ENCODE measurements at regions not wholly inside any gene's neighbourhood (a gene's known extent, or its start where the extent isn't known, plus 50 kb on each side); places are given as distances from the start of the nearest gene placed in this dataset.
"Not testable (repeated sequence)": the region's sequence is repeated elsewhere in the genome, so short reads cannot be mapped to it uniquely, and the experiment has no call there.

DNA sequence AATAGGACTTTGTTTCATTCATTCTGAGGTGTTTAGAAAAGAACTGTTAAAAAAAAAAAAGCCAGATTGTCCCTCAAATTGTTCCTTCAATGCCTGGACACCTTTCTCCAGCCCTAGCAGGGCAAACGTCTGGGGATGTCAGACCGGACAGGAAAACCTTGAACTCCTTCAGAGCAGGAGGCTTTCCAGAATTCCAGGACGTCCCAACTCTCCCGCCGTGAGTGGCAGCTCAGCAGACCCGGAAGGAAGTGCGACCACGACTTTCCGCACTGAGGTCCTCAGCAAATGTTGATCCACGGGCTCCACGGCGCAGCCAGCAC, 139.1 kb downstream of the DLL1 start:
- no peak for TF ChIP-seq POLR2A (IDR thresholded peaks at IDR 0.05; ENCODE audit: low read depth, low read length)
- FAIRE-seq (no peak), DNase-seq (ENCODE audit: insufficient read length, low spot score) (no peak)

GRCh38 chr6:170151321-170151771, 139.5 kb downstream of the DLL1 start:
- DNase-seq (ENCODE audit: insufficient read length, low spot score) = no peak
- no peak for FAIRE-seq
- no peak for TF ChIP-seq POLR2A (IDR thresholded peaks at IDR 0.05; ENCODE audit: low read depth, low read length)

- FAIRE-seq = no peak
- DNase-seq (ENCODE audit: insufficient read length, low spot score) = no peak
- no peak for TF ChIP-seq POLR2A (IDR thresholded peaks at IDR 0.05; ENCODE audit: low read depth, low read length)
These were observed 140.3 kb downstream of the DLL1 start for GRCh38 chr6:170150590-170150945.

DNA sequence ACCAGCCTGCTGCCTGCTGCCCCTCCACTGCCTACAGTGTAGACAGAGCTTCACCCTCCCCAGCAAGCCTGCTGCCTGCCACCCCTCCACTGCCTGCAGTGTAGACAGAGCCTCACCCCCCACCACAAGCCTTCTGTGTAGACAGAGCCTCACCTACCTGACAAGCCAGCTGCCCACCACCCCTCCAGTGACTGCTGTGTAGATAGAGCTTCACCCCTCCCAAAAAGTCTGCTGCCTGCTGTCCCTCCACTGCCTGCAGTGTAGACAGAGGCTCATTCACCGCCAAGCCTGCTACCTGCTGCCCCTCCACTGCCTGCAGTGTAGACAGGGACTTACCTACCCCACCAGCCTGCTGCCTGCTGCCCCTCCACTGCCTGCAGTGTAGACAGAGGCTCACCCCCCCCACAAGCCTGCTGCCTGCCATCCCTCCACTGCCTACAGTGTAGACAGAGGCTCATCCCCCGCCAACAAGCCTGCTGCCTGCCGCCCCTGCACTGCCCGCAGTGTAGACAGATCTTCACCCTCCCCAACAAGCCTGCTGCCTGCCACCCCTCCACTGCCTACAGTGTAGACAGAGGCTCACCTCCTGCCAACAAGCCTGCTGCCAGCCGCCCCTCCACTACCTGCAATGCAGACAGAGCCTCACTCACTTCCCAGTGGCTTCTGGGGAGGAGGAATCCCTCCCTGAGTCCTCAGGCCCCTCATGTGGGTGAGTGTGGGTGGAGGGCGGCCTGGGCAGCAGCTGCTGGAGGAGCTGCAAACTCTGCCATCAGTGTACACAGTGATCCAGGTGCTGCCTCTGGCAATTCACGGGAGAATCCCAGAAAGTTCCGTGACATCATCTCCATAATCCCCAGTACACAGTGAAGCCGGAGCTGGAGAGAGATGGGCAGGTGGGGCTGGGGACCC, 140.9 kb downstream of the DLL1 start:
- FAIRE-seq (no peak), DNase-seq (ENCODE audit: insufficient read length, low spot score) (no peak)
- TF ChIP-seq POLR2A (IDR thresholded peaks at IDR 0.05; ENCODE audit: low read depth, low read length) = no peak

- DNase-seq (ENCODE audit: insufficient read length, low spot score) (no peak), FAIRE-seq (no peak)
- no peak for TF ChIP-seq POLR2A (IDR thresholded peaks at IDR 0.05; ENCODE audit: low read depth, low read length)
These were observed 142.0 kb downstream of the DLL1 start for GRCh38 chr6:170148709-170149470.

DNA sequence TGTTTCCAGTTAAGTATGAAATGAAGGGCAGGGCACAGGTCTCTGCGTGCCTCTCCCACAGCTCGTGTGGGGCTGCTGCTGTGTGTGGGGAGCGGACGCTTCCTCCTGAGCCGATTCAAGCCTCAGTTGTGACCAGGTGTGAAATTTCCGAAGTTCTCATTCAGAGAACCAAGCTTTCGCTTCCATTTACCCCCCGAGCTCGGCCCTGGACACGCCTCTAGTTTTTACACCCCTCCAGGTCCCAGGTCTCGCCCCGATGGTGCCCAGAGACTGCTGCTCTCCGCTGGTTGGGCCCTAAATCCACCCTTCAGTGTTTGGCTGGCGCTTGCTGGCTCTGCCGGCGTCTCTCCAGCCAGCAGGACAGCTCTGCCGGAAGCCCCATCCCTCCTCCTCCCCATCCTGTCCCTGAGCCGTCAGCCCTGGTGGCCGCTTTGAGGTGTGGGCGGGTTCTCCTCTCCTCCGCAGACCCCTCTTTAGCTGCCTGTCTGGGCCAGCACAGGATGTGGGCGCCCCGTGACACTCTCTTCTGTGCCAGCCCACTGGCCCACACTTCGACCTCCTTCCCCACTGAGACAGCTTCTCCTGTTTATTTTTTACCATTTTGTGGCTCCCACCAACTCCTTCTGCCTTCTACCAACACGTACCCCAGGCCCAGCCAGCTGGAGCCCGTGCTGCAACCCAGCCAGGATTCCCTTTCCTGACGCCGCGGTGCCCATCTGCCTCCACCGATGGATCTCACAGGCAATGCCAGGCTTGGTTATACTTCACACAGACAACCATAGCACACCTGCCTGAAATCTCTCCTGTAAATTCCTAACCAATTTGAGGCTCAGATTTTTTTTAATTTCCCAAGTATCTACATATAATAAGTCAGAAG, 142.8 kb downstream of the DLL1 start:
- TF ChIP-seq POLR2A (IDR thresholded peaks at IDR 0.05; ENCODE audit: low read depth, low read length) = no peak
- DNase-seq (ENCODE audit: insufficient read length, low spot score) = no peak
- no peak for FAIRE-seq

DNA sequence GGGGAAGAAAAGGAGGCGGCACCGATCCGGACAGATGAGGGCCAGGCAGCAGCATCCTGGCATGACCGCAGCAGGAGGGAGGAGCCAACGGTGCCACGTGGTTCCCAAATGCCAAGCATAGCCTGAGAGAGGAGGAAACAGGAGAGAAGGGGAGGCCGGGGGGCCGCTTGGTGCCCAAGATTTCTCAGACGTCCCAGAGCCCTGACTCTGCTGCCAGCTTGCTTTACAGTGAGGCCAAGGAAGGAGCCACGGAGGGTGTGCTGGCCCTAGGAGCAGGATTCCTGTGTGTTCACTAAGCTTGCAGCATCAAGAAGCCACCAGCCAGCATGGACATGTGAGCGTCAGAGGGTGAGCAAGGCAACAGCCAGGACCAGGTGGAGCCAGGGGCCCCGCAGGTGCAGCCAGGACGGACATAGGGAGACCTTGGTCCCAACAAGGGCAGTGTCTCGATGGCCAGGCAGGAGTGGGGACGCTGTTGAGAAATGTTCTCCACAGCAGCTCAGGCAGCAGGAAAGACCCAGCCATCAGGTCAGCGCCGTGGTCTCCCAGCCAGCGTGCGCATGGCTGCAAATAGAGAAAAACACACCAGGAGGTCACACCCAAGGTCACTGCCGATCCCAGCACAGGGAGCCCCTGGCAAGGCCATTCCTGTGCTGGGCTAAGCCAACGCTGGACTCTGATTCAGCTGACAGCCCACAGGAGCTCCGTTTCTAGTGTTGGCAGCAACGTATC, 143.7 kb downstream of the DLL1 start:
- TF ChIP-seq POLR2A (IDR thresholded peaks at IDR 0.05; ENCODE audit: low read depth, low read length) = no peak
- no peak for FAIRE-seq
- DNase-seq (ENCODE audit: insufficient read length, low spot score) = no peak

GRCh38 chr6:170146640-170147039, 144.2 kb downstream of the DLL1 start:
- no peak for FAIRE-seq

GRCh38 chr6:170146131-170146530, 144.7 kb downstream of the DLL1 start:
- FAIRE-seq; DNase-seq (ENCODE audit: insufficient read length, low spot score): not testable (repeated sequence)

More at GRCh38 chr6:170146640-170147039, 144.2 kb downstream of the DLL1 start:
- no peak for DNase-seq (ENCODE audit: insufficient read length, low spot score)
- TF ChIP-seq POLR2A (IDR thresholded peaks at IDR 0.05; ENCODE audit: low read depth, low read length) = no peak

GRCh38 chr6:170145716-170146115, 145.2 kb downstream of the DLL1 start:
- not testable (repeated sequence) for FAIRE-seq; DNase-seq (ENCODE audit: insufficient read length, low spot score)

GRCh38 chr6:170145272-170145592, 145.6 kb downstream of the DLL1 start:
- TF ChIP-seq POLR2A (IDR thresholded peaks at IDR 0.05; ENCODE audit: low read depth, low read length) = no peak
- DNase-seq (ENCODE audit: insufficient read length, low spot score) = no peak
- FAIRE-seq = no peak

- FAIRE-seq (no peak), DNase-seq (ENCODE audit: insufficient read length, low spot score) (no peak)
- TF ChIP-seq POLR2A (IDR thresholded peaks at IDR 0.05; ENCODE audit: low read depth, low read length) = no peak
These were observed 146.2 kb downstream of the DLL1 start for GRCh38 chr6:170144571-170145271.
